Central memory CD4-positive, alpha-beta T cell (primary cell): ENCODE measurements at regions not wholly inside any gene's neighbourhood (a gene's known extent, or its start where the extent isn't known, plus 50 kb on each side); places are given as distances from the start of the nearest gene placed in this dataset.

Source experiments
- DNase-seq: peaks from one replicate; pipeline ENCODE4 v3.0.0; 2022

DNA sequence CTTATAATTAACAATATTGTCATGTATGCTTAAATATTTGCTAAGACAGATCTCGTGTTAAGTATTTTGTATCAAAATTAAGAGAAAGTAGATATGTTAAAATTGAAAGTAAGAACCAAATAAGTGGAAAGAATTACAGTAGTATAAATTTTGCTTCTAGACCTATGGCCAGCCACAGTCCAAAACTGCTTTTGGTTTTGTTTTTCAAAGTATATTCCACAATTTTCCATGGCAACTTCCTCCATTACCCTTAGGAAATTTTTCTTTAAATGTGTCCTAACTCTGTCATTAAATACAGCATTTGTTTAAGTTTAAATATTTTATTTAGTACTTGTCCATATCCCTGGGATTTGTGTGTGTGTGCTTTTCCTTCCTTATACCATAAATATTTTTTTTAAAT, 689.0 kb downstream of the DIAPH3 start:
- no peak for DNase-seq

DNA sequence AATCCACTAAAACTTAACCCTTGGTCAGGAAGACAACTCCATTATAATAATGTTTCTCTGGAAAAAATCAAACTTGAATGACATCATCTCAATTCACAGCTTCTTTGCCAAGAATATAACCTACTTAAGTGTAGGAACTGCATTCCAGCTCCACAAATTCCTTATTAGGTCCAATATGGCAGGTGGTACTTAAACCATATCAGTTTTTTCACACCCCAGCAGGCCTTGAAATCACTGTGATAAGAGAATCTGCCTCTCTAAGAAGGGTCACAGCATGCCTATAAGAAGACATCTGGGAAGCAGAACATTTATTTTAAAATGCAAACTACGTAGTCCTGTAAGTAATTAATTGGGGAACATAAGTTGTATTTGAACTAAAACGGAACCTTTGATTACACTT, 687.8 kb downstream of the DIAPH3 start:
- no peak for DNase-seq

DNA sequence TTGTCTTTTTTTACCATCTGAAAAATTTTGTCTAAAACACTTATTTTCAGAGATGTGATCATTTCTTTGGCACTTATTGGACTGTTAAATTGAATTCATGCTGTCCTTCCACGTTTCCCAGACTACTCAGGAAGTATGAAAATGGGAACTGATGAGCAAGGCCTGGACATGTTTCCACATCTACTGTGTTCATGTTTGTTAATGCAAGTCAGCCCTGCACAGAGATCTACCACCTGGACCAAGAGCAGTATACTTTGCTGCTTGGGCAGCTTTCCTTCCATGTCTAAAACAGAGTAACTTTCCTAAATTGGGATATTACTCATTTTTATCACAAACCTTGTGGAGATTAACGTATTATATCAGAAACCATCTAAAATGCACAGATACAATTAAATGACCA, 687.4 kb downstream of the DIAPH3 start:
- DNase-seq = no peak

DNA sequence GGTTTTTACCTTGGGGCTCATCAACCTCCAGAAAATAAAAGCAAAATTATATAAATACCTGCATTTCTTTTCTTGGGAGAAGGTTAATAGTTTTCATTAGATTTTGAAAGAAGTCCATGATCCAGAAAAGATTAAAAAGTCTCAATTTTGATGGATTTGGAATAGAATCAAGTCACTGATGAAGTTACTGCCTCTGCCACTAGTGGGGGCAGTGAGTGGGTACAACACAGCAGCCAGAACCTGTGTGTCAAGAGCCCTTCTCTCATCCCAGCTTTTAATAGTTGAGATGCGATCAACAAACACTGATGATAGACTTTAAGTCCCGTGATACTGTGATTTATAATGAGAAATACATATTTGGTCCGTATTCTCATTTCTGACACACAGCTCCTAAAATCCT, 686.7 kb downstream of the DIAPH3 start:
- DNase-seq = no peak

DNA sequence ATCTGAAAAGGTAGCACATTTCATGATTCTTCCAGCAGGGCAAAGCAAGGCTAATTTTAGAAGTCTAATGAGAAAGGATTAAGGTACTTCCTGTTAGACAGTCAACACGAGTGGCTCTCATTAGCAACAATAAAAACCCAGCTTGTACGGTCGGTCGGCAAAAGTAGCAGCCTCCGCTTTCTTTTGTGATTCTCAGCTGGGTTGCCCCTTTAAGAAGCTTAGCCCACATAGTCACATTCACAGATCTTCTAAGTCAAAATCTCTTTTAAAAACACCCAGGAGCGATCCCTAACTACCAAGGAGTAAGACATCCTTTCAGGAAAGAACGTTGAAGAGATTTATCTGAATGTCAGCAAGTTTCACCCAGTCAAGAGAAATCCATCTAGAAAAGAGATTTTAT, 684.8 kb downstream of the DIAPH3 start:
- DNase-seq = no peak

DNA sequence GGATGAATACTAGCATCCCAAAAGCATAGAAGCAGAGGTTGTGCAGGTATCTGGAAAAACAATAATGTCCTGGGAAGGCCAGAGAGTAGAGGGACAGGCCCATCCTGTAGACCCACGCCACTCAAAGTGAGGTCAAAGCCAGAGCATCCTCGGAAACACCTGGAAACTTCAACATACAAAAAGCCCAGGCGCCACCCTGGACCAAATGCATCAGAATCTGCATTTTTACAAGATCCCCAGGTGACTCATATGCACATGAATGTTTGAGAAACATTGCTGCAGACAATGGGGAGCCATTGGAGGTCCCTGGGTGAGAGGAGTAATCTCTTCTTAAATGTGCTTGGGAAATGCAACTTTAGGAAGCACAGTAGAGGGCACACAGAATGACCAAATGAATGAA, 684.1 kb downstream of the DIAPH3 start:
- no peak for DNase-seq

DNA sequence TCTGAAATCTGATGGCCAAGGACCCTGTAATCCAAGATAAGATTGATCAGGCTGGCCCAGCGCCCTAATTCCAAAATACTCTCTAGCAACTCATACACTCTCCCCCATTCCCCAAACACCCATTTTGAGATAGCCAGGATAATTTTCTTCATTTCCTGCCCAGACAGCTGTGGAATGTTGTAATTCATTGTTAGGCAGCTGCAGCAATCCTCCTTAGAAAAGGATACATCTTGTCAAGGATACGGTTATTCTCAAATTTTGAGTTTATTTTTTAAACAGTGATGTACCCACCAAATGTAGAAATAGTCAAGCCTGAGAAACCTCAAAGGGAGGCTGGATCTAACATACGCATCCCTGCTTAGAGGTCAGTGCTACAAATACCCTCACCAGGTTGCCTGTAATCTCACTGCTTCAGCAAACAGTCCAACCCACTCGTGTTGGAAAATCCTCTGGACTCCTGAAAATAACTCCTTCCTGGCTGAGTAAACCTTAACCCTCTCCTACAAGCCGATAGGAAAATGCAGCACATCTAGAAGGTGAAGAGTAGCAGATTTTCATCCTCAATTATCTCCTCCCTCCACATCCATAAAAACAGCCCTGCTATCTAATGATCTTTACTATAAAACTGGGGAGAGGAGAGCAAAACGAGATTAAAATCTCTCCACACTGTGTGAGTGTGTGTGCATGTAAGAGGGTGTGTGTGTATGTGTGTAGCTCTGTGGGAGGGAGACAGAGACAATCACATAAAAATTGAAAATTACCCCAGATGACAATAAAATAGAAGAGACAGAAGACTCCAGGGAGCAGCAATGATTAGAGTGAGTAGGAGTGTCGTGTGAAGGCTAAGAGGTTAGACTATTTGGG, 683.1 kb downstream of the DIAPH3 start:
- DNase-seq = no peak

DNA sequence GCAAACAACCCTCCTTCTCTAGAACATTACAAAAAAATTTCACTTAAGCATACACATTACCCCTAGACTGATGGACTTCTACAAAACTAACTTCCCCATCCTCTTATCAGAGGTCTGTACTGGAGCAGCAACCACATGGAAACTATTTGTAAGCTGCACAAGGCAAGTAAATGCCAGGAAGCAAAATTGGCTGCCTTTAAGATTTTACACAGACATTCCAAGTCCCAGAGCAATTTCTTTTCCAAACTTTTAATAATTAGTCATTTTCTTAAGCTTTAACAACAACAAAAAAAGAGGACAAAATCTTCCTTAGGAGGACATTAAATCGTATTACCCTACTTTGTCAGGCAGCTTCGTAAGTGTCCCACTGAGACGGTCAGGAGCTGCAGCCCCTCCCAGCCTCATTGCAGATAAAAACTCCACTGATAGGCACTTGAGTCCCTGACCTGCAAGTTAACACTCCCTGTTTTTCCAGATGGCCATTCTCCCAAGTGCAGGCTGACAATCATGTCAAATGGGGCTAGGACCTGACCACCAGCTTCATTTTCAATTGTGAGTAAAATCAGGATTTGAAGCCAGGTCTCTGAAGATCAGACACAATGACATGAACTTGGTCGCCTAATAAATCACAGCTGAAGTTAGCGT, 680.1 kb downstream of the DIAPH3 start:
- no peak for DNase-seq

DNA sequence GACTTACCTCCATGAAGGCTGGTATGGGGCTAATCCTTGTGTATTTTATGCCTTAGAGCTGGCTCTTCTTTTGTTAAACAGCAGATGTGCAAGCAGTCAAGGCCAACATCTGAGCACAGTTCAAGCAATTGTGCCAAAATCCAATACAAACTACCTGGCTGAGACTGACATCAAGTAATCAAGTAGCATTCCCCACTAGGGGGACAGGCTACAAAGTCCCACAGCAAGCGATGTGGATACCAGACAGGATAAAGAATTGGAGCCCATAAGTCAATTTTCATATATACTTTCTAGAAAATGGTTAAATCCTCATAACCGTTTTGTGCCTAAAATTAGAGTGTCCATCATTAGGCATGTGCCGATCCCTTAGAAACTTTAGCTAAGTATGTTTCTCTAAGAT, 675.8 kb downstream of the DIAPH3 start:
- DNase-seq = no peak

DNA sequence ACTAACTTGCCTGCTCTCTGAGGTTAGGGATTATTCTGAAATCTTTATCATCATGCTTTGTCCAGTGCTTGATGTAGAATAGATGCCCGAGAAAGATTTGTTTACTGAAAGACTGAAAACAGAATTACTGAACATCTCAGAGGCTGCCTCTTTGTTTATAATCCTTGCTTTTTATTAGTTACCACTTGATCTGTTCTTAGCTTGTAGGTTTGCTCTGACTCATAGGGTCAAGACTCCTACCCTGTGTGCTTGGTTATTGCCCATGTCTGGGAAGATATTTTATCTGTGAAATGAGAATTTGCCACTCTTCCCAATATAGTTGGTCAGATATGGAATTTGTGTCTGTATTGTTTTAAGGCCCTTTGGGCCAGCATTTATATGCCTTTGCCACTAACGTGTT, 675.3 kb downstream of the DIAPH3 start:
- DNase-seq = no peak

DNA sequence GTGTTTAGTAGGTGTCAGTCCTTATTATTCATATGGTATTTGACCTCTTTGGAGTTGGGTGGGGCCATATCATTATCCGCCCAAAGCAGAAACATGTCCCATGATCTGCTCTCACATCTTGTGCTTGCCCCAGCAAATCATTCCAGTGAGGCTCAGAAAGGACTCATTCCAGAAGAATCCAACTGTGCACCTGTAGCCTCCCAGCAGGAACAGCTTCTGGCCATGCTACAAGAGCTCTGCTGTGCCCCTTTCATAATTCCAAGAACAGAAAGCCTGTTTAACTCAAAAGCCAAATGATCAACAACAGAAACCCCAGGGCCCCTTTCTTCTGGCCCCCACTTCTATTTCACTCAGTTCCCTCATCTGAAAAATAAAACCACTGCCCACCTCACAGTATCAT, 673.1 kb downstream of the DIAPH3 start:
- no peak for DNase-seq

DNA sequence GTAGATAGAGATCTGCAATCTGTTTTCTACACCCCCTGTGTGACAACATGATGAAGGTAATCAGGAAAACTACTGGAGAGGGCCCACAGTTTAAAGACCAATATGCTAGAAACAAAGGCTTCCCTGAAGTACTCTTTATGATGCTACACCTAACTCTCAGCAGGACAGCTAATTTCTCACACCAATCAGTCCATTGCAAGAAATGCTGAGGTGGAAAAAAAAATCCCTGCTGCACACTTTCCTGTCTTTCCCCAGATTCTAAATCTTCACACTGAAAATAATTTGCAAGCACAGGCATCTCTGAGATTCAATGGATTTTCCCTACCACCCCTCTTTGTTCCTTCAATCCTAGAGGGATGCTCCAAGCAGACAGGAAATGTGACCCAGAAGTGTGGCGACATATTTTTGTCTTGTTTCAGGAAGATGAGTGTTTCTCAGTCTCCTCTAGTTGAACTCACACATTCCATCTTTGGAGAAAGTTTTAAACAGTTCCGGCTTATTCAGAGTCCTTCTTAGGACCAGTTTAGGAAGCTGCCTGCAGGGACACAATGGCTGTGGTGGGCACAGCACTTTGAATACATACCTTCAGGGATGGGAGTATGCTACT, 671.6 kb downstream of the DIAPH3 start:
- DNase-seq = no peak

DNA sequence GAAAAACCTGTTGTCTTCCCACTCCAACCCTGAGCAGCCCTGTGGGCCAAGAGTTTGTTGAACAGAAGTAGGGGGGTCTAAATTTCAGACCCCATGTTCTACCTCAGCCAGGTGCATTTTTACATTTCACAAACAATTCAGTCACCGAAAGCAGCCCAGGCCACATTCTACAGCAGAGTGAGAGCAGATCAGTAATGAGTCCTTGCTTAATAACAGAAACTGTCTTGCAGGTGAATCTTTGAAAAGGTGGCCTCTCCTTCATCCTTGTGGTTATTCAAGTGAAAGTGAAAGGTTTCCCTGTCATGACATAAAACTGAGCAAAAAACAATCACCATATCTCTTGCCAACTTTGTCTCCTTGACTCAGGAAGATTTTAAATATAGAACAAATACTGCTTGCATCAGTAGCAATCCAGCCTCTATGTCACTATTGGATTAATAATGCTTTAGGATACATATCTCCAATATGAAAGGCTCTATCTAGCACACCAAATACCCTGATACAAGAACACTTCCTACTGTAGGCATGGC, 670.2 kb downstream of the DIAPH3 start:
- DNase-seq = no peak

DNA sequence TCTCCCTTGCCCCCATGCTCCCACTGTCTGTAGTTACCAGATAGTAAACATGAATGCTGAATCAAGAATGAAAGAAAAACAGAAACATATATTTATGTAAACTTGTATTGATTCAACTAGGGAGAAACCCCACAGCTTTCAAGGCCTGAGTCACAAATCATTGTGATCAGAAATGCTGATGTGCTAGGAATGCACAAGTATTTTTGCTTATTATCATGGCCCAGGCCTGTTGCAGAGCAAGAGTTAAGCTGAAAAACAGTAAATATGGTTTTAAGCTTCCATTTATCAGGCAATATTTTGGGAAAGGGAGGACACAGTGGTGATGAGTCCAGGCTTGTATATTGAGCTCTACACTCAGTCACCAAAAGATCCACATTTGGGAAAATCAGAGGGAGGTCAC, 669.6 kb downstream of the DIAPH3 start:
- DNase-seq = no peak

DNA sequence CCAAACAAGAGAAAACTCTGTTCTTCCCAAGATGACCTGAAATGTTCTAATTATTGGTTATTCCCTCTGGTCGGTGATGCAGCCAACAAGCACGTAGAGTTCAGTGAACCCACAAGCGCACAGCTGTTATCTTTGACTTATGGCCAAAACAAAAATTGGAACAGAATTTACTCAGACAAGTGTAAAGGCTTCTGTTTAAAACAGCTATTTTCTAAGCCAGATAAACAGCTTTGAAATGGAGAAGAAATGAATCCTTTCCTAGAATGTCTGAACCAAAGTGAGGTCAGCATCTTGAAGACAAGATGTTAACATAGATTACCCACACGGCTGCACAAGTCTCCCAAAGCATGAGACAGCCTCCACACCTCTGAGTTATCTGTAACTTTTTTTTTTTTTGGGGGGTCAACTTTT, 669.2 kb downstream of the DIAPH3 start:
- no peak for DNase-seq

DNA sequence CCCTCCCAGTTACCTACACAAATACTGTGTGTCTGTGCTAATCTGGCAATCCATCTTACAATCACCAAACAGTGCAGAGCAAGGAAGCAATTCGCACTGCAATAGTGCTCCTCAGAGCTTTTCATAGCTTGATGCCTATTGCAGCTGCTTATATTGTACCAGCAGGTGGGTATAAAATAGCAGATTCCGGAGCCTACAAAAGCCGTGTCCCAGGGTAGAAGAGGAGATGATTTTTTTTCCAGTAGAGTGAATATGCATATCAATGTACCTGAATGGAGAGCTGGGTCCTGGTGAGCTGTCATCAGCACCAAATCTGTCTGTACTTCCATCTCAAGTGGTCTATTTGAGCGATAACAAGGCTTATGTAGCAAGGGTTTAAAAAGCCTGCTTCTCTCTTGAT, 668.4 kb downstream of the DIAPH3 start:
- DNase-seq = no peak

DNA sequence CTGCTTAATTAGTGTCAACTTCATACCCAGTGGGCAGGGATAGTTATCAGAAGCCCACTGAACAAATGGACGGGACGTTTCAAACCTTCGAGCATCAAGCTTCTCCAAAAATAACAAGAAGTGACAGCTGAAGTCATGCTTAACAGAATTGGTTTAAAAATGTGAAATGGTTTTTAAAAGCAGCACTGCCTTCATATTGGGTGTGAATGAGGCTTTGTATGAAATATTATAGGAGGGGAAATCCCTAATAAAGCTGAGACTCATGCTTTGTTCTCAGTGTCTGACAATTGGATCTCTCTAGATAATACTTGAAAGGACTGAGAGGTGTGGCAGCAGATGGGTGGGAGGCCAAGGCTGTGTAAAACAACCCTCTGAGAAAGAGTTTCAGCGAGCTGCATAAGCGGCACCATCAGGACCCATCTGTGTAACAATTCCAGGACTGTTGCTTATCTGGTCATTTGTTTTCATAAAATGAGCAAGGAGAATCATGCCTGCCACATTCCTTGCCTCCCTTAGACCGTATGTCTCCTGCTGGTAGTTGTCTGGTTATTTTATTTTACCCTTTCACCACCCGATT, 667.7 kb downstream of the DIAPH3 start:
- DNase-seq = no peak

DNA sequence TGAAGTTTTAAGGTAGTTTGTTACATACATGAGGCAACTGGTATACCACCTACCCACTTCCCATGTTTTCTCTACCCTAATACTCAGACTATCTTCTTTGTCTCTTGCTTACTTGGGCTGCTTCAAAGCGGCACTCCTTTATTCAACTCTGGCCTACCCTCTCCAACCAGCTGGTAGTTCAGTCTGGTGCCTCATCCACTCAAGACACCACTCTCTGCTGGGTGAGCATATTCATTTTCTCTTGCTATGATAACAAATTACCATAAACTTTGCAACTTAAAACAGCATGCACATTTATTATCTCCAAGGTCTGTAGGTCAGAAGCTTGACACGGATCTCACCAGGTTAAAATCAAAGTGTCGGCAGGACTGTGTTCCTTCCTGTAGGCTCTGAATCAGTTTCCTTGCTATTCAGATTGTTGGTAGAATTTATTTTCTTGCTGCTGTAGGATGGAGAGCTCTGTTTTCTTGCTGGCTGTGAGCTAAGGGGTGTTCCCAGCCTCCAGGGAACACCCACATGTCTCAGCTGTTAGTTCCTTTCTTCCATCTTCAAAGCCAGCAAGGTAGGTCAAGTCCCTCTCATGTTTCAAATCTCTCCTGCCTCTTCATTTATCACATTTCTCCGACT, 666.0 kb downstream of the DIAPH3 start:
- DNase-seq = no peak

DNA sequence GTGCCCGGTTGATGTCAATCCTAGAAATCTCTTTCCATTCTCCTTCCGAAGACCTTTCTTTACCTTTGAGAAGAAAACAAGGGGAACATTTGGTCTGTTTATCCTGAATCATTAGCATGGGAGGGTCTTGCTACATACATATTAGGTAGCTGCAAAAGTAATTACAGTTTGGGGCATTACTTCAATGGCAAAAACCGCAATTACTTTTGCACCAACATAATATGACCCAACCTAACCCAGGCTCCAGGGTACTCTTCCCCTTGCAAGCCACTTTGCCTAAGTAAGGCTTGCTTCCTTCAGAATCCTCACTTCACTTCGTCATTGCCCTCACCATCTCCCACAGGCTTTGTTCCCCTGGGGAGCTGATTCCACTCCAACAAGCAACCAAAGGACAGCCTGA, 662.7 kb downstream of the DIAPH3 start:
- DNase-seq = no peak

DNA sequence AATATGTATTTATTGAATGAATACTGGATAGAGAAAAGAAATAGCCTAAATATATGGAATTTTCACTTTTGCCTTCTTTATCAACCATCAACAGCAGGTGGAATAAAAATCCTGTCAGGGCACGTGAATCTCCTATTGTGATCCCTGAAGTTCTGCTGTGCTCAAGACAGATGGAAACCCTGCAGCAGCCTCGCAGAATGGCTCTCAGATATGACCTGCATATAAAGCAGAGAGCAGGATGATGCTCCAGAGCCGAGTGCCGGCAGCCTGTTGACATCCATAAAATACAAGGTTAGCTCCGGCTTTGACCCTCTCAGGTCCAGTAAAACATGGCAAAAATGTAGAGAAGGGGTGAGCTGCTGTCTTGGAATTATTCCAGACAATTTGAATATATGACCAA, 659.3 kb downstream of the DIAPH3 start:
- DNase-seq = no peak

DNA sequence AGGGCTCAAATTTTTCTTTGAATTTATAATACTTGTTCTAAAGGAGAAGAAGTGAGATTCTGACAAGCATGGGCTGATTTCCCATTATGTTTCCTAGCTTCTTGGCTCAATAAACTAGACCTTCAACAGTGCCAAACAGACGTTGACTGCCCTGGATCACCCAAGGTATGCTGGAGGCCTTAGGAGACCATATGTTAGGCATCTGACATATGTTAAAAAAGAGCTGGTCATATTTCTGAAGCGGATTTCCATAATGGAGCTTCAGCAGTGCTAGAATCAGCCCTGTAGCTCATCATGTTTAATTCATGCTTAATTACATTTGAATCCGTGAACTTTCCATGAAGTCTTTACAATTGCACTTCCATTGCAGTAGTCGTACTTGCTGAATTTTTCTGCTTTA, 653.3 kb downstream of the DIAPH3 start:
- DNase-seq = no peak

DNA sequence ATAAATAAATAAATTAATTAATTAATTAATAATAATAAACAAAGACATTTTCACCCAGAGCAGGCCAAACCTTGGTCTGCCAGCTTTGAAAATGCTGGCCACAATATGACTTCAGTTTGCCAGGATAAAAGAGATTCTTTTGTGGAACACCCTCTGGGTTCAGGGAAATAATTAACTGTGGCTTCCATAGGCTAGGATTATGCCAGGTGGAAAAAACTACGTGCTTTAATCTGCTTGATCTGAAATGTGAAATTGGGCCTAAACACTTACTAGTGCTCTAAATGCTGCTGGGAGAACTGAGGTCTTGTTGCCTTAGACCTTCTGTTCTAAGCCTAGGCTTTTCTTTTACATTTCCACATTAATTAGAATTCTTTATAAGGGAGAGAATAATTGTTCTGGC, 650.0 kb downstream of the DIAPH3 start:
- DNase-seq = no peak

DNA sequence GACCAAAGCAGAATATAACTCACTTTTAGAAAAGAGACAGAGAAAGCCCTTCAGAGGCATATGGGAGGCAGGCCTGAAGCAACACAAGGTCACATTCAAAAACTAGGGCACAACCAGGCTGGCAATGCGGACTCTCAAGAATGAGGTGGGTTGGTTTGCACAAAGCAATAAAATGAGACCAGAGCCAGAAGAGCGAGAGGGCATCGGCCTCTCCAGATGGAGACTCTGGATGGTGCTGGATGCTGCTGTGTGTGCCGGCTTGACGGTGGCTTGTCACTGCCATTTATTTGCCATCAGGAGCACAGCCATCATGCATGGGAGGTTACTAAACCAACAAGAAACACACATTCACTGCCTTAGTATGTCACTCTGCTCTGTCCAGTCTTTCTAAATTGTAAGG, 649.4 kb downstream of the DIAPH3 start:
- no peak for DNase-seq
